ENCODE measurements at regions not wholly inside any gene's neighbourhood (a gene's known extent, or its start where the extent isn't known, plus 50 kb on each side); places are given as distances from the start of the nearest gene placed in this dataset.

DNA sequence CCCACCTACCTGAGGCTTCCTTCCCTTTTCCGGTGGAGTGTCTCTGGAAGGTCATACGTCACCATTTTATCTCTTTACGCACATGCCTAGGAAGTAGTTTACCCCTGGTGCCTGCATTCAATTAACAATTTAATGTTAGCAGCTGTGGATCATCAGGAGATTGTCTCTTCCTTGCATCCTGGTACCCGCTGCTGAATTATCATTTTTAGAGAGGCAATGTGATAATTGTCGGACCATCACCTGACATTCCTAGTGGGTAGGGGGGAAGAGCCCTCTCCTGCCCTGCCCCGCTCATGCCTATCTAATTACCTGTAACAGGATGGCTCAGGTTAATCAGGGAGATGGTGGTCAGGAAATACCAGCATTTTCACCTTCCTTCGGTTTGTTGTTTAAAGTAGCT, 863.6 kb downstream of the RPA4 start (continued):
- TF ChIP-seq CREB1 (IDR thresholded peaks at IDR 0.05) (no peak), CREB1 (CRISPR knock-in tag; IDR thresholded peaks at IDR 0.05) (no peak), NCOA6 (IDR thresholded peaks at IDR 0.05) (no peak), ZC3H8 (IDR thresholded peaks at IDR 0.05) (no peak), KAT7 (CRISPR knock-in tag; IDR thresholded peaks at IDR 0.05; ENCODE audit: borderline replicate concordance) (no peak), NR4A1 (CRISPR knock-in tag; IDR thresholded peaks at IDR 0.05) (no peak), NR4A1 (tag; IDR thresholded peaks at IDR 0.05) (no peak), NUFIP1 (IDR thresholded peaks at IDR 0.05; ENCODE audit: partially characterized antibody) (no peak), SMARCA4 (IDR thresholded peaks at IDR 0.05) (no peak)

DNA sequence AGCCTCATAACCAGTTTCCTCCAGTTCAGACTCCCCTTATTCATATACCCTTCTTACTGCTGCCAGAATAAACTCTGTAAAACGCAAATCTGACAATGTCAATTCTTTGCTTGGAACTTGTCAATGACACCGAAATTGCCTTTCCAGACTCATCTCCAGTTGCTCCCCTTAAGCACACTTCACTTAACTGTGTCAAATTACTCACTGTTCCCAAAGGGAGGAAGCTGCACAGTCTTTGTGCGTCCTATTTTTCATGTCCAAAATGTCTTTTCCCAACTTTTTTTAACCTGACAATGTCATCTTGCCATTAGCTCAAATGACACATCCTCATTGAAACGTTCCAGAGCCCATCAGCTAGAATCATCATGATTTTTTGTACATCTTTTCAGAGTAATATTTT, 867.3 kb downstream of the RPA4 start:
- Histone ChIP-seq H3K79me2 (ENCODE audit: control insufficient read depth, insufficient read depth, low read length) (no peaks in the 10 kb centered on the region), H3K4me2 (ENCODE audit: insufficient read depth, low read length) (no peak overlapping the region), H4K20me1 (replicated peaks; ENCODE audit: control insufficient read depth, insufficient read depth, low read length) (no peaks in the 10 kb centered on the region), H3K9me3 (replicated peaks; ENCODE audit: control insufficient read depth, insufficient read depth, low read depth, low read length) (no peaks in the 10 kb centered on the region), H3K36me3 (ENCODE audit: control insufficient read depth, insufficient read depth, low read length) (no peaks in the 10 kb centered on the region), H3K9me1 (ENCODE audit: control insufficient read depth, insufficient read depth, low read length) (no peaks in the 10 kb centered on the region), H2AFZ (ENCODE audit: low read depth, low read length) (no peak overlapping the region), H3K9ac (ENCODE audit: insufficient read depth in 1 of 2, low read depth in 2 of 2, low read length in 2 of 2) (no peak overlapping the region), H3K27ac (ENCODE audit: extremely low read depth, low read depth, low read length) (no peak overlapping the region), H3K4me3 (no peak overlapping the region), H3K4me1 (replicated peaks in 1 of 2; ENCODE audit: control insufficient read depth in 2 of 2, insufficient read depth in 2 of 2, low read length in 2 of 2) (no peaks in the 10 kb centered on the region), H3K27me3 (ENCODE audit: control insufficient read depth in 2 of 2, insufficient read depth in 2 of 2, low read length in 2 of 2) (no peaks in the 10 kb centered on the region)
- TF ChIP-seq SAFB (IDR thresholded peaks at IDR 0.05; ENCODE audit: borderline replicate concordance, low read depth, low read length) (no peak), RBM14 (IDR thresholded peaks at IDR 0.05; ENCODE audit: borderline replicate concordance, insufficient read depth, low read depth, low read length) (no peak), HMGN3 (IDR thresholded peaks at IDR 0.05; ENCODE audit: borderline replicate concordance, extremely low read depth, insufficient read length, low read depth, low read length) (no peak)
- in situ Hi-C loops (cut with MboI) = no loop called here
- POLR2A ChIA-PET = no interaction called here
- ATAC-seq (no peak), FAIRE-seq (no peak), DNase-seq (ENCODE audit: extremely low read depth in 1 of 4, low spot score in 3 of 4) (no peak)
- CTCF ChIA-PET (ENCODE audit: low intra/inter-chr PET ratio) = no interaction called here
- no TSS peak for BruUV-seq (replicated peaks)
- WGBS (ENCODE audit: insufficient coverage, low coverage, missing lambda C conversion rate) = 0% methylated on average over 3 of the region's 4 CpGs
- intact Hi-C loops (cut with micrococcal nuclease) = no loop called here
